ENCODE measurements at regions not wholly inside any gene's neighbourhood (a gene's known extent, or its start where the extent isn't known, plus 50 kb on each side); places are given as distances from the start of the nearest gene placed in this dataset.

DNA sequence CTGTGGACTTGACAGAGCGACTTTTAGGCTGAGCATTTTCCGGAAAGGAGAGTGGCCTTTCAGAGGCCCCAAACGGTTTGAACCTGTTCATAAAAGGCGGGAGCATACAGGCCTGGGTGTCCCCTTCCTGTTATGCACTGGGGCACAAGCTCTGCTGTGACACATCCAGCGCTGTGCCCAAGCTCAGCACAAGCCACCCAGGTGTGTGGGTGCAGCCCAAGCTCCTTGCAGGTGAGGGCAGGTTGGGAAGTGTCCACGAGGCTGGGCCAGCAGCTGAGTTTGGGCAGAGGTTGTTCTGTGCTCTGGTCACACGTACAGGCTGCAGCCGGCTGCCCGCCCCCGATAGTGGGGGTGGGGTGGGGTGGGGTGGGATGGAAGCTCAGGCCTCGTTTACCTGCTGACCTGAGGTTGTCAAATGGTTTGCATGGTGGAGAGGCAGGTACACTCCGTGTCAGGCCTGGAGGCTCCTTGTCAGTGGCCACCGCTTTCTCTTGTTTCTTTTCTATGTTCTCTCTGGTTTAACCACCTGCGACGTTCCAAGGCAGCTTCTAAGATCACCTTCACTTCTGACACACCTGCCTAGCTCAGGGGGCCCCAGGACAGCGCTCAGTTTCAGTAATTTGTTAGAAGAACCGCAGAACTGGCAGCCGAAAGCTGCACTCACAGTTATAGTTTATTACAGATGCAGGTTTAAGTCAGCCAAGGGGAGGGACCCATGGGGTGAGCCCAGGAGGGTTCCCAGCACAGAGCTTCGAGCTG lies 194.7 kb upstream of the CIBAR2 start:
- Histone ChIP-seq H3K4me3 (ENCODE audit: low read depth, low read length) (no peak overlapping the region), H3K36me3 (ENCODE audit: control insufficient read depth, insufficient read depth, low read length) (no peaks in the 10 kb centered on the region)
- TF ChIP-seq, protein P1, sequence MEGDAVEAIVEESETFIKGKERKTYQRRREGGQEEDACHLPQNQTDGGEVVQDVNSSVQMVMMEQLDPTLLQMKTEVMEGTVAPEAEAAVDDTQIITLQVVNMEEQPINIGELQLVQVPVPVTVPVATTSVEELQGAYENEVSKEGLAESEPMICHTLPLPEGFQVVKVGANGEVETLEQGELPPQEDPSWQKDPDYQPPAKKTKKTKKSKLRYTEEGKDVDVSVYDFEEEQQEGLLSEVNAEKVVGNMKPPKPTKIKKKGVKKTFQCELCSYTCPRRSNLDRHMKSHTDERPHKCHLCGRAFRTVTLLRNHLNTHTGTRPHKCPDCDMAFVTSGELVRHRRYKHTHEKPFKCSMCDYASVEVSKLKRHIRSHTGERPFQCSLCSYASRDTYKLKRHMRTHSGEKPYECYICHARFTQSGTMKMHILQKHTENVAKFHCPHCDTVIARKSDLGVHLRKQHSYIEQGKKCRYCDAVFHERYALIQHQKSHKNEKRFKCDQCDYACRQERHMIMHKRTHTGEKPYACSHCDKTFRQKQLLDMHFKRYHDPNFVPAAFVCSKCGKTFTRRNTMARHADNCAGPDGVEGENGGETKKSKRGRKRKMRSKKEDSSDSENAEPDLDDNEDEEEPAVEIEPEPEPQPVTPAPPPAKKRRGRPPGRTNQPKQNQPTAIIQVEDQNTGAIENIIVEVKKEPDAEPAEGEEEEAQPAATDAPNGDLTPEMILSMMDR (IDR thresholded peaks at IDR 0.05; ENCODE audit: insufficient read depth, low read length, poor library complexity, severe bottlenecking) = no peak

DNA sequence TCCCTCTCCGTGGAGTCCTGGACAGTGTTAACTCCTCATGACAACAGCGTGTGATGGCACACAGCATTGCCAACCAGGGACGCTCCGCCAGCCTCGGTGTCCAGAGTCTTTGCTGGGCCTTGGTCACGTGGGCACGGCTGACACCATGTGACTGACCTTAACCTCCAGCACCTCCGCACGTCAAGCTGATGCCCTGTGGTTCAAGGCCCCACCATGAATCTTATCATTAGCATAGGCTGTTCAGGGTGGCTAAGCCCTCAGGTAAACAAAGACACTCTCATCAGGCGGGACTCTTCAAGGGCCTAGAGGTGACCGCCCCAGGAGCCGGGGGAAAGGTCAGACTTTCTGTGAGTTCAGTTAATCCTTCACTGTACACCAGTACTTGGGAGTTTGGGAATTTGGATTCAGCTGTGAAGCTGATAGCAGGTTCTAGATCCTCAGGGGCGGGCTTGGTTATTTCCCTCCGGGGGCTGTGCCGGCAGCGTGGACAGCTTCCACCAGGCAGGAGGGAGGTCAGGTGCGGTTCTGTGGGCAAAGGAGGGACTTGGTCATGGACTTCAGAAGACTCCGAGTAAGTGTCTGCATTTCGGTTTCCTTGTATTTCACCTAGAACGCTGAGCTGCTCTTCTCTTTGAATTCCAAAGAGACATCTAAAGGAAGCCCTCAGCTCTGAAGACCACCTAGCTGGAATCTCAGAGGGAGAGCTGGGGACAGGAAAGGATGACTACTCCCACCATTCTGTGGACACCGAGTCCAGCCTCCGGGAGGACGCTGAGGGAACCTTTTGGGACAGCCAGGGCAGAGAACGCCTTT lies 195.5 kb upstream of the CIBAR2 start:
- H3K4me3 ChIP-seq (ENCODE audit: low read depth, low read length) = no peak overlapping the region
- TF ChIP-seq, protein P1 (IDR thresholded peaks at IDR 0.05; ENCODE audit: insufficient read depth, low read length, poor library complexity, severe bottlenecking) = no peak
- no peaks in the 10 kb centered on the region for H3K36me3 ChIP-seq (ENCODE audit: control insufficient read depth, insufficient read depth, low read length)
- DNase-seq (ENCODE audit: low read depth) = no peak
- peaks cover 39% of the 10 kb centered on the region for H3K27me3 ChIP-seq (ENCODE audit: control insufficient read depth, insufficient read depth, low read length)

More for the DNA sequence above, 194.7 kb upstream of the CIBAR2 start:
- H3K27me3 ChIP-seq (ENCODE audit: control insufficient read depth, insufficient read depth, low read length) = peaks cover 33% of the 10 kb centered on the region
- DNase-seq (ENCODE audit: low read depth) = no peak

DNA sequence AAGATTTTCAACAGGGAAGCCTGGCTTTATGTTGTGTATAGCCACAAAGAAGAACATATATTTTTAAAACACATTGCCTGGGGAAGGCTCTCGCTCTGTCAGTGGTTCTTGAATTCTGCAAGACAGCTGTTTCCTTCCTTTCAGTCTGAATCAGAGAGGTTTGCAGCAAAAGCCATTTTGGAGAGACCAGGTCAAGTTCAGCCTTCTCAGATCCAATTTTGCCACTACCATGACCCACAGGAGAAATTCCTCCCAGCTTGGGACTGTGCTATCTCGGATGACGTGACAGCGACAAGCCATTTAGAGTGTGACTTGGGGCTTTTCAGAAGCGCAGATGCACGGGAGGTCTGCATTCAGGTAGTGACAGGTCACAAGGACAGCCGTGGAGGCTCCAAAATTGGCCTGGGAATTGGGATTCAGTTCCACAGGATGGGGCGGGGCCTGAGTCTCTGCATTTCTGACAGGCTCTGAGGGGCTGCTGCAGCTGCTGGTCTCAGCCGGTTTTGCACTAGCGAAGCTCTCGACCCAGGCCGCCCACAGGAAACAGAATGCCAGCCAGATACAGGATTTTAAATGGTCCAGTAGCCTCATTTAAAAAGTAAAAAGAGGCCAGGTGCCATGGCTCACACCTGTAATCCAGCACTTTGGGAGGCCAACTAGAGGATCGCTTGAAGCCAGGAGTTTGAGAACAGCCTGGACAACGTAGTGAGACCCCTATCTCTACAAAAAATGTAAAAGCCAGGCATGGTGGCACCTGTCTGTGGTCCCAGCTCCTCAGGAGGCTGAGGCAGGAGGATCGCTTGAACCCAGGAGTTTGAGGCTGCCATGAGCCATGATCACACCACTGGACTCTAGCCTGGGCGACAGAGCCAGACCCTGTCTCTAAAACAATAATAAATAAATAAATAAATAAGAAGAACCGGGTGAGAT lies 196.6 kb upstream of the CIBAR2 start:
- no peaks in the 10 kb centered on the region for H3K36me3 ChIP-seq (ENCODE audit: control insufficient read depth, insufficient read depth, low read length)
- no peak overlapping the region for H3K4me3 ChIP-seq (ENCODE audit: low read depth, low read length)
- peaks cover 47% of the 10 kb centered on the region for H3K27me3 ChIP-seq (ENCODE audit: control insufficient read depth, insufficient read depth, low read length)
- TF ChIP-seq, protein P1 (IDR thresholded peaks at IDR 0.05; ENCODE audit: insufficient read depth, low read length, poor library complexity, severe bottlenecking) = no peak
- no peak for DNase-seq (ENCODE audit: low read depth)

DNA sequence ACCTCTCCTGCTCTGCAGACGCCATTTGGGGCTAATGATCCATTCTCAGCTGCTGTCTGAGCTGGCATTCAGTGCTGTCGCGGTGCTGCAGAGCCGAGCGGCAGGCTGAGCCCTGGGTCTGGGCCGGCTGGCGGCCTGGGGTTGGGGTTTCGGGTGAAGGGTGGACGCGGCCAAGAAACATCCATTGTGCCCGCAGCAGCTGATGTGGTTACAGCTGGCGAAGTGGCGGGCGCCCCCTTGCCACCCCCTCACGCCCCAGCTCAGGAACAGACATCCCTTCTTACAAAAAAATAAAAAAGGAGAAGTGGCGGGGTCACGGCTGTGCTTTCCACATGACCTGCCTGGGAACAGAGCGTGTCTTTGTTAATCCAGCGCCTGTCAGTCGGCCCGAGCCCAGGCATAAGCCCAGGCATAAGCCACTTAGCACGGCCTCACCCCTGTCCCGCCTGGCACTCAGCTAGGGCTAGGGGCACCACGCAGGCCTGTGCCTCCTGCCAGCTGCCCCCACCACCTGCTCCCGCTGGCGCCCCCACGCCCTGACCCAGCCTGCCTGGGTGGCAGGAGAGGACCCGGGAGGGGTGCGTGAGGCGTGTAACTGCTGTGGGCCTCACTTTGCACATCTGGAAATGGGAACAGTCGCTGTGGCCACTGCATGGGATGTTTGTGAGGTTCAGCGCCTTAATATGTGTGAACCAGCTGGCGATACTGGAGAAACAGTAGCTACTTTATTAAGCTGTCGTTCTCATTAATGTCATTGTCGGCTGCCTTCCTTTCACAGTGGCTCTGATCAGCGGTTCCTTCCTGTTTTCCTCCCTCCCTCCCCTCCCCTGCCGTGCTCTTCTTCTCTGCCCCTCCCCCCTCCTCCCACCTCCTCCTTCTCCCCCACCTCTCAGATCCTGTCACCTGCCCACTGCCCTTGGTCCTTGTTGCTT lies 197.7 kb upstream of the CIBAR2 start:
- TF ChIP-seq, protein P1 (IDR thresholded peaks at IDR 0.05; ENCODE audit: insufficient read depth, low read length, poor library complexity, severe bottlenecking) = no peak
- no peak for DNase-seq (ENCODE audit: low read depth)
- H3K27me3 ChIP-seq (ENCODE audit: control insufficient read depth, insufficient read depth, low read length) = peaks cover 52% of the 10 kb centered on the region
- H3K4me3 ChIP-seq (ENCODE audit: low read depth, low read length) = no peak overlapping the region
- no peaks in the 10 kb centered on the region for H3K36me3 ChIP-seq (ENCODE audit: control insufficient read depth, insufficient read depth, low read length)

All from kidney epithelial cell (primary cell).